Chondrocyte (in vitro differentiated cells): ENCODE measurements at regions not wholly inside any gene's neighbourhood (a gene's known extent, or its start where the extent isn't known, plus 50 kb on each side); places are given as distances from the start of the nearest gene placed in this dataset.
"Not testable (repeated sequence)": the region's sequence is repeated elsewhere in the genome, so short reads cannot be mapped to it uniquely, and the experiment has no call there.

Experiments used
- DNase-seq: peaks from one replicate; pipeline ENCODE4 v3.0.0; 2021; ENCODE audit warnings: mixed read lengths, low spot score
- H3K27ac Mint-ChIP-seq: one replicate; pipeline ENCODE4 v1.8.0; 2021; ENCODE audit warnings: mild to moderate bottlenecking, moderate library complexity, mixed read lengths; ENCODE audit not compliant: unreplicated experiment
- H3K27me3 Mint-ChIP-seq: 2 replicates; pipeline ENCODE4 v1.8.0; 2021; ENCODE audit warnings: low read depth, mixed read lengths
- H3K36me3 Mint-ChIP-seq: 2 replicates; pipeline ENCODE4 v1.8.0; 2021; ENCODE audit warnings: low read depth, mixed read lengths
- H3K4me1 Mint-ChIP-seq: 2 replicates; pipeline ENCODE4 v1.8.0; 2021; ENCODE audit warnings: low read depth, mild to moderate bottlenecking, mixed read lengths
- H3K4me3 Mint-ChIP-seq: one replicate; pipeline ENCODE4 v1.8.0; 2021; ENCODE audit warnings: mild to moderate bottlenecking, moderate library complexity, mixed read lengths; ENCODE audit not compliant: unreplicated experiment
- H3K9me3 Mint-ChIP-seq: 2 replicates; pipeline ENCODE4 v1.8.0; 2021; ENCODE audit warnings: low read depth, mixed read lengths
- TF ChIP-seq, protein P1 (sequence below): fragments of 200-600 bp; sonication (generic); IDR thresholded peaks from 2 replicates; pipeline ENCODE4 v1.5.0; 2021; ENCODE audit warnings: antibody characterized with exemption, mild to moderate bottlenecking, moderate library complexity

DNA sequence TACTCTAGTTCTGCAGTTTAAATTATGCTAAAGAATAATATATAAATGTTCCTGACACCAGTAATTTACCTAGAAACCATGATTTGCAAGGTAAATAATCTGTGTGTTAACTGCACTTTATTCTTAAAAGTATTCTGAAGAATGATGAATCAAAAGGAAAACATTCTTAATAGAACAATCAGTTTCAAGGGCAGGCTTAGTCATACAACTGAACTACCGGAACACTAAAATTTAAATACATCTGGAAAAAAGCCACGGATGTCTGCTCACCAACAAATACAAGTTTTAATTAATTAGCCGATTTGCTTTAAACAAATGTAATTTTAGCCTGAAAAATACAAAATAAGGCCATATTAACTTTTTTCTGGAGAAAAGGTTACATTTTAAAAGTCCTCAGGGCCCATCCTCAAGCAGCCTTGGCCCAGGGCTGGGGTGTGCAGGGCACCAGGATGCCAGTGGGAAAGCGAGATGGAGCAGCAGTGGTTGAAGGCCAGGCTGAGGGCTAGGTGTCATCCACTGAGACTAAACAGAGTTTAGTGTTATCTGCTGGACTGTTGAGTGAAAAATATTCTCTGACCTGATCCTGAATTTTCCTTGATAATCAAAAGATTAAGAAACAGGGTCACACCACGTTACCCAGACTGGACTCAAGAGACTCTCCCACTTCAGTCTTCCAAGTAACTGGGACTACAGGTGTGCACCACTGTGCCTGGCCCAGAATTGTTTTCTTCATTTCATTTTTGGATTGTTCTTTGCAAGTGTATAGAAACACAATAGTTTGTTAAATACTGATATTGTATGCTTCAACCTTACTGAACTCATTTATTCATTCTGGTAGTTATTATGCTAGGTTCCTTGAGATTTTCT is 88.2 kb upstream of the DST start:
- TF ChIP-seq, protein P1, sequence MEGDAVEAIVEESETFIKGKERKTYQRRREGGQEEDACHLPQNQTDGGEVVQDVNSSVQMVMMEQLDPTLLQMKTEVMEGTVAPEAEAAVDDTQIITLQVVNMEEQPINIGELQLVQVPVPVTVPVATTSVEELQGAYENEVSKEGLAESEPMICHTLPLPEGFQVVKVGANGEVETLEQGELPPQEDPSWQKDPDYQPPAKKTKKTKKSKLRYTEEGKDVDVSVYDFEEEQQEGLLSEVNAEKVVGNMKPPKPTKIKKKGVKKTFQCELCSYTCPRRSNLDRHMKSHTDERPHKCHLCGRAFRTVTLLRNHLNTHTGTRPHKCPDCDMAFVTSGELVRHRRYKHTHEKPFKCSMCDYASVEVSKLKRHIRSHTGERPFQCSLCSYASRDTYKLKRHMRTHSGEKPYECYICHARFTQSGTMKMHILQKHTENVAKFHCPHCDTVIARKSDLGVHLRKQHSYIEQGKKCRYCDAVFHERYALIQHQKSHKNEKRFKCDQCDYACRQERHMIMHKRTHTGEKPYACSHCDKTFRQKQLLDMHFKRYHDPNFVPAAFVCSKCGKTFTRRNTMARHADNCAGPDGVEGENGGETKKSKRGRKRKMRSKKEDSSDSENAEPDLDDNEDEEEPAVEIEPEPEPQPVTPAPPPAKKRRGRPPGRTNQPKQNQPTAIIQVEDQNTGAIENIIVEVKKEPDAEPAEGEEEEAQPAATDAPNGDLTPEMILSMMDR: no peak
- Mint-ChIP-seq H3K36me3 (peaks cover 4% of the 10 kb centered on the region), H3K9me3 (no peaks in the 10 kb centered on the region), H3K27me3 (no peaks in the 10 kb centered on the region), H3K4me3 (no peak overlapping the region), H3K27ac (peak overlapping the region; percentile 83), H3K4me1 (peaks cover 63% of the 10 kb centered on the region)
- no peak for DNase-seq

DNA sequence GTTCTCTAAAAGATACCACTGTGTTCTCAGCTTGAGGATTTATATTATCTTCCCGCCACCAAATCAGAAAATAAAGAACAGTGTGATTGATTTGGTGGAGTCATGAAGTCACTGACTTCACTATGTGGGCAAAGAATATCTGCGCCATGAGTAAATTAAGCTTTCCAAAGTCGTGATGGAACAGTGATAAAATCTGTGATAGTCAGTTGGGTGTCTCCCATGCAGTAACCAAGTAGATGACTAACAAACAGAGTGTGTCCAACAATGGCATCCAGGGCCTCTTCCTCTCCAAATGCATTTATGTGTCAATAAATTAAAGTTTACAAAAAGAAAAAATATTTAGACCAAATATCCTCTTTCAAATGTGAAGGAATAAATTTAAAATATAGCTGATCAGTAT is 87.0 kb upstream of the DST start:
- no peaks in the 10 kb centered on the region for H3K9me3 Mint-ChIP-seq
- no peak for DNase-seq
- H3K27me3 Mint-ChIP-seq: no peaks in the 10 kb centered on the region
- H3K36me3 Mint-ChIP-seq: no peaks in the 10 kb centered on the region
- TF ChIP-seq, protein P1: no peak
- H3K4me1 Mint-ChIP-seq: peaks cover 71% of the 10 kb centered on the region
- H3K27ac Mint-ChIP-seq: peak overlapping the region; percentile 83
- H3K4me3 Mint-ChIP-seq: no peak overlapping the region

DNA sequence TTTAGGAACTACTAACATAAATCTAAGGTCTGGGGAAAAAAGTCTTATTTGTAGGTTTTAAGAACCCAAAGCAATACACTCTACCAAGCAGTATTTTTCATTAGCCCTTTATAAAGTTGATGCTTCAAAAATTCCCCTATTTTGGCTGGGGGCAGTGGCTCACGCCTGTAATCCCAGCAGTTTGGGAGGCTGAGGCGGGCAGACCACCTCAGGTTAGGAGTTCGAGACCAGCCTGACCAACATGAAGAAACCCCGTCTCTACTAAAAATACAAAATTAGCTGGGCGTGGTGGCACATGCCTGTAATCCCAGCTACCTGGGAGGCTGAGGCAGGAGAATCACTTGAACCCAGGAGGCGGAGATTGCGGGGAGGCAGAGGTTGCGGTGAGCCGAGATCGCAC is 86.5 kb upstream of the DST start:
- H3K4me3 Mint-ChIP-seq, H3K36me3 Mint-ChIP-seq, H3K9me3 Mint-ChIP-seq, DNase-seq, H3K27me3 Mint-ChIP-seq: not testable (repeated sequence)
- H3K4me1 Mint-ChIP-seq: peaks cover 77% of the 10 kb centered on the region
- H3K27ac Mint-ChIP-seq: peak overlapping the region; percentile 3

- Mint-ChIP-seq H3K9me3 (no peaks in the 10 kb centered on the region), H3K27me3 (no peaks in the 10 kb centered on the region), H3K27ac (peak overlapping the region; percentile 51), H3K4me1 (peaks cover 69% of the 10 kb centered on the region), H3K36me3 (no peaks in the 10 kb centered on the region), H3K4me3 (no peak overlapping the region)
- TF ChIP-seq, protein P1: no peak
- no peak for DNase-seq
Measured at GRCh38 chr6:56727097-56727850, 84.6 kb upstream of the DST start.

DNA sequence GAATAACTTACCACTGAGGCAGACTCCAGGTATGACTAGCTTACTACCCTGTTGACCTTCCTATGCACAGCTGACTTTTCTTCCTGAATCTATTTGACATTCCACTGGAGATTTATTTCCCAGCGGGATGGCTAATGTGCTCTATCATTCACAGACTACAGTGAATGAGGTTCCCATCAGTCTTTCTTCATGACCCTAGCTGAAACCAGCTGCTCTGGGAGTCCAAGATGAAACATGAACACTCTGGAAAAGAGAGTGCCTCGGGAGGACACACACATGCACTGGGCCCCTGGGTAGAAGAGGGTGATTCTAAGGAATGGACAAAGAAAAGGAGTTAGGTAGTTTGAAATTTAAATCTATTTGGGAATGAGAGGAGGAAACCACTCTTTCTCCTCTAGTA is 82.6 kb upstream of the DST start:
- H3K9me3 Mint-ChIP-seq: no peaks in the 10 kb centered on the region
- TF ChIP-seq, protein P1: no peak
- DNase-seq: no peak
- H3K4me1 Mint-ChIP-seq: peaks cover 51% of the 10 kb centered on the region
- no peak overlapping the region for H3K4me3 Mint-ChIP-seq
- no peaks in the 10 kb centered on the region for H3K36me3 Mint-ChIP-seq
- H3K27ac Mint-ChIP-seq: peak overlapping the region; percentile 5
- no peaks in the 10 kb centered on the region for H3K27me3 Mint-ChIP-seq
